Activated CD8-positive, alpha-beta memory T cell treated with anti-CD3 and anti-CD28 coated beads, Interleukin-2, amount 10 ng/mL, durations not matched to agents 7 days and 5 days (primary cell): ENCODE measurements at regions not wholly inside any gene's neighbourhood (a gene's known extent, or its start where the extent isn't known, plus 50 kb on each side); places are given as distances from the start of the nearest gene placed in this dataset.

Experiments used
- ATAC-seq: fragments of 150-1000 bp; cut with Tn5 transposase; one replicate; pipeline ENCODE4 v1.10.0; 2021; ENCODE audit warnings: moderate library complexity
- CTCF ChIA-PET: fragments of 350-600 bp; sonication (Branson Sonifier 250); formaldehyde crosslinking; loops from one replicate; lab custom pipeline; 2021; ENCODE audit warnings: antibody characterized with exemption; lab: Charles Lee
- DNase-seq: peaks from one replicate; pipeline ENCODE4 v3.0.0-alpha.2; 2020
- H3K27ac Mint-ChIP-seq: one replicate; pipeline ENCODE4 v1.8.0; 2021; ENCODE audit warnings: mild to moderate bottlenecking, mixed read lengths
- H3K27me3 Mint-ChIP-seq: one replicate; pipeline ENCODE4 v1.8.0; 2021; ENCODE audit warnings: mixed read lengths
- H3K36me3 Mint-ChIP-seq: one replicate; pipeline ENCODE4 v1.8.0; 2021; ENCODE audit warnings: mild to moderate bottlenecking, mixed read lengths
- H3K4me1 Mint-ChIP-seq: one replicate; pipeline ENCODE4 v1.8.0; 2021; ENCODE audit warnings: mixed read lengths
- H3K4me3 Mint-ChIP-seq: one replicate; pipeline ENCODE4 v1.8.0; 2021; ENCODE audit warnings: mild to moderate bottlenecking, moderate library complexity, mixed read lengths
- H3K9me3 Mint-ChIP-seq: one replicate; pipeline ENCODE4 v1.8.0; 2022; ENCODE audit warnings: low read depth, mixed read lengths

- ATAC-seq: no peak
- H3K4me3 Mint-ChIP-seq: no peak overlapping the region
These were observed 623.9 kb upstream of the NUDT12 start for GRCh38 chr5:104186510-104186909.

GRCh38 chr5:104186100-104186499 lies 623.5 kb upstream of the NUDT12 start:
- no peak overlapping the region for H3K4me3 Mint-ChIP-seq
- ATAC-seq: no peak
- no peaks in the 10 kb centered on the region for H3K36me3 Mint-ChIP-seq
- CTCF ChIA-PET: no interaction called here
- no peak for DNase-seq
- H3K27me3 Mint-ChIP-seq: no peaks in the 10 kb centered on the region
- H3K4me1 Mint-ChIP-seq: no peaks in the 10 kb centered on the region
- H3K9me3 Mint-ChIP-seq: peaks cover 24% of the 10 kb centered on the region
- no peak overlapping the region for H3K27ac Mint-ChIP-seq

More at GRCh38 chr5:104186510-104186909, 623.9 kb upstream of the NUDT12 start:
- CTCF ChIA-PET: no interaction called here
- H3K27ac Mint-ChIP-seq: no peak overlapping the region
- H3K9me3 Mint-ChIP-seq: peaks cover 21% of the 10 kb centered on the region
- H3K4me1 Mint-ChIP-seq: no peaks in the 10 kb centered on the region
- H3K27me3 Mint-ChIP-seq: no peaks in the 10 kb centered on the region
- DNase-seq: no peak
- H3K36me3 Mint-ChIP-seq: no peaks in the 10 kb centered on the region

GRCh38 chr5:104184264-104184663 lies 621.7 kb upstream of the NUDT12 start:
- H3K4me3 Mint-ChIP-seq: no peak overlapping the region
- H3K27ac Mint-ChIP-seq: no peak overlapping the region
- H3K36me3 Mint-ChIP-seq: no peaks in the 10 kb centered on the region
- no peak for DNase-seq
- no peak for ATAC-seq
- no peaks in the 10 kb centered on the region for H3K27me3 Mint-ChIP-seq
- no peaks in the 10 kb centered on the region for H3K4me1 Mint-ChIP-seq
- peaks cover 30% of the 10 kb centered on the region for H3K9me3 Mint-ChIP-seq
- CTCF ChIA-PET: no interaction called here

GRCh38 chr5:104178829-104179456 lies 616.4 kb upstream of the NUDT12 start:
- CTCF ChIA-PET: no interaction called here

GRCh38 chr5:104178066-104178465 lies 615.5 kb upstream of the NUDT12 start:
- Mint-ChIP-seq H3K27me3 (no peaks in the 10 kb centered on the region), H3K9me3 (peaks cover 12% of the 10 kb centered on the region), H3K4me3 (no peak overlapping the region), H3K36me3 (no peaks in the 10 kb centered on the region), H3K4me1 (no peaks in the 10 kb centered on the region), H3K27ac (no peak overlapping the region)
- DNase-seq: no peak
- CTCF ChIA-PET: no interaction called here
- no peak for ATAC-seq

More at GRCh38 chr5:104178829-104179456, 616.4 kb upstream of the NUDT12 start:
- Mint-ChIP-seq H3K27me3 (no peaks in the 10 kb centered on the region), H3K36me3 (no peaks in the 10 kb centered on the region), H3K4me3 (no peak overlapping the region), H3K4me1 (no peaks in the 10 kb centered on the region), H3K9me3 (peaks cover 12% of the 10 kb centered on the region), H3K27ac (no peak overlapping the region)
- ATAC-seq (no peak), DNase-seq (no peak)

- H3K4me1 Mint-ChIP-seq: no peaks in the 10 kb centered on the region
- no peak overlapping the region for H3K4me3 Mint-ChIP-seq
- DNase-seq (no peak), ATAC-seq (no peak)
- H3K27ac Mint-ChIP-seq: no peak overlapping the region
- H3K27me3 Mint-ChIP-seq: no peaks in the 10 kb centered on the region
- H3K9me3 Mint-ChIP-seq: peaks cover 12% of the 10 kb centered on the region
- CTCF ChIA-PET: no interaction called here
- H3K36me3 Mint-ChIP-seq: no peaks in the 10 kb centered on the region
These were observed 615.1 kb upstream of the NUDT12 start for GRCh38 chr5:104177651-104178050.

- H3K4me3 Mint-ChIP-seq: no peak overlapping the region
- CTCF ChIA-PET: no interaction called here
- no peaks in the 10 kb centered on the region for H3K4me1 Mint-ChIP-seq
- no peaks in the 10 kb centered on the region for H3K9me3 Mint-ChIP-seq
- H3K27me3 Mint-ChIP-seq: no peaks in the 10 kb centered on the region
- ATAC-seq: no peak
- no peak for DNase-seq
- H3K27ac Mint-ChIP-seq: no peak overlapping the region
- no peaks in the 10 kb centered on the region for H3K36me3 Mint-ChIP-seq
These were observed 610.4 kb upstream of the NUDT12 start for GRCh38 chr5:104172976-104173375.

- CTCF ChIA-PET: no interaction called here
- DNase-seq (no peak), ATAC-seq (no peak)
- no peaks in the 10 kb centered on the region for H3K9me3 Mint-ChIP-seq
- H3K4me3 Mint-ChIP-seq: no peak overlapping the region
- H3K27me3 Mint-ChIP-seq: no peaks in the 10 kb centered on the region
- no peaks in the 10 kb centered on the region for H3K36me3 Mint-ChIP-seq
- H3K27ac Mint-ChIP-seq: no peak overlapping the region
- H3K4me1 Mint-ChIP-seq: no peaks in the 10 kb centered on the region
These were observed 609.5 kb upstream of the NUDT12 start for GRCh38 chr5:104171958-104172690.

- H3K4me3 Mint-ChIP-seq: no peak overlapping the region
- CTCF ChIA-PET: no interaction called here
- no peak overlapping the region for H3K27ac Mint-ChIP-seq
- no peaks in the 10 kb centered on the region for H3K4me1 Mint-ChIP-seq
- ATAC-seq (no peak), DNase-seq (no peak)
- no peaks in the 10 kb centered on the region for H3K36me3 Mint-ChIP-seq
- H3K27me3 Mint-ChIP-seq: no peaks in the 10 kb centered on the region
- H3K9me3 Mint-ChIP-seq: no peaks in the 10 kb centered on the region
These were observed 608.3 kb upstream of the NUDT12 start for GRCh38 chr5:104170926-104171325.

GRCh38 chr5:104146652-104147051 lies 584.1 kb upstream of the NUDT12 start:
- DNase-seq (no peak), ATAC-seq (no peak)
- Mint-ChIP-seq H3K9me3 (no peaks in the 10 kb centered on the region), H3K36me3 (no peaks in the 10 kb centered on the region), H3K4me1 (no peaks in the 10 kb centered on the region), H3K4me3 (no peak overlapping the region), H3K27ac (no peak overlapping the region), H3K27me3 (no peaks in the 10 kb centered on the region)
- CTCF ChIA-PET: no interaction called here

GRCh38 chr5:104139840-104140239 lies 577.3 kb upstream of the NUDT12 start:
- DNase-seq (no peak), ATAC-seq (no peak)
- Mint-ChIP-seq H3K27me3 (no peaks in the 10 kb centered on the region), H3K36me3 (no peaks in the 10 kb centered on the region), H3K4me1 (no peaks in the 10 kb centered on the region), H3K9me3 (peaks cover 7% of the 10 kb centered on the region), H3K4me3 (no peak overlapping the region), H3K27ac (no peak overlapping the region)
- CTCF ChIA-PET: no interaction called here

GRCh38 chr5:104130320-104130719 lies 567.7 kb upstream of the NUDT12 start:
- Mint-ChIP-seq H3K27me3 (no peaks in the 10 kb centered on the region), H3K36me3 (no peaks in the 10 kb centered on the region), H3K27ac (no peak overlapping the region), H3K4me3 (no peak overlapping the region), H3K4me1 (no peaks in the 10 kb centered on the region), H3K9me3 (peaks cover 12% of the 10 kb centered on the region)
- ATAC-seq (no peak), DNase-seq (no peak)
- CTCF ChIA-PET: no interaction called here

GRCh38 chr5:104128348-104128747 lies 565.8 kb upstream of the NUDT12 start:
- H3K9me3 Mint-ChIP-seq: peaks cover 10% of the 10 kb centered on the region
- no peak overlapping the region for H3K4me3 Mint-ChIP-seq
- no peak overlapping the region for H3K27ac Mint-ChIP-seq
- no peaks in the 10 kb centered on the region for H3K36me3 Mint-ChIP-seq
- CTCF ChIA-PET: no interaction called here
- H3K27me3 Mint-ChIP-seq: no peaks in the 10 kb centered on the region
- ATAC-seq (no peak), DNase-seq (no peak)
- no peaks in the 10 kb centered on the region for H3K4me1 Mint-ChIP-seq

- ATAC-seq (no peak), DNase-seq (no peak)
- H3K27ac Mint-ChIP-seq: no peak overlapping the region
- no peaks in the 10 kb centered on the region for H3K4me1 Mint-ChIP-seq
- CTCF ChIA-PET: no interaction called here
- no peak overlapping the region for H3K4me3 Mint-ChIP-seq
- no peaks in the 10 kb centered on the region for H3K36me3 Mint-ChIP-seq
- H3K27me3 Mint-ChIP-seq: no peaks in the 10 kb centered on the region
- peaks cover 7% of the 10 kb centered on the region for H3K9me3 Mint-ChIP-seq
These were observed 564.4 kb upstream of the NUDT12 start for GRCh38 chr5:104126980-104127379.
